Keratinocyte (primary cell): ENCODE measurements at regions not wholly inside any gene's neighbourhood (a gene's known extent, or its start where the extent isn't known, plus 50 kb on each side); places are given as distances from the start of the nearest gene placed in this dataset.

Source experiments
- DNase-seq: peaks from one replicate; pipeline ENCODE4 v3.0.0-alpha.2; 2011; ENCODE audit warnings: low read depth, missing footprints, low spot score
- FAIRE-seq: peaks from 2 replicates; lab custom pipeline; 2011; peaks lifted over from hg19 to GRCh38; lab: Jason Lieb, UNC
- H2AFZ ChIP-seq: 2 replicates; pipeline ENCODE4 v1.6.0; 2012; ENCODE audit warnings: low read length, control low read depth, inconsistent platforms; ENCODE audit not compliant: control insufficient read depth
- H3K27ac ChIP-seq: 2 replicates; pipeline ENCODE4 v1.5.1; 2011; ENCODE audit warnings: low read length; ENCODE audit not compliant: control insufficient read depth, insufficient read depth
- H3K27me3 ChIP-seq: 3 replicates; pipeline ENCODE4 v1.6.0; 2011; ENCODE audit warnings: low read length; ENCODE audit not compliant: control insufficient read depth, insufficient read depth; ENCODE audit errors: extremely low read depth
- H3K36me3 ChIP-seq, 2 experiments: 2 replicates in 1 of 2; 3 replicates in 1 of 2; pipeline ENCODE4 v1.5.1; 2011; ENCODE audit warnings: low read length in 2 of 2, mild to moderate bottlenecking in 1 of 2; ENCODE audit not compliant: control insufficient read depth in 2 of 2, insufficient read depth in 2 of 2; ENCODE audit errors: extremely low read depth in 1 of 2
- H3K4me1 ChIP-seq: 3 replicates; pipeline ENCODE4 v1.5.1; 2011; ENCODE audit warnings: low read length; ENCODE audit not compliant: control insufficient read depth, insufficient read depth; ENCODE audit errors: extremely low read depth
- H3K4me2 ChIP-seq: 3 replicates; pipeline ENCODE4 v1.6.0; 2011; ENCODE audit warnings: low read depth, low read length; ENCODE audit not compliant: control insufficient read depth, insufficient read depth; ENCODE audit errors: extremely low read depth
- H3K4me3 ChIP-seq, 3 experiments: fragments of 200-600 bp in 1 of 3; sonication (generic) in 1 of 3; 2 replicates in 2 of 3; 3 replicates in 1 of 3; pipeline ENCODE4 v1.5.1; 2011 to 2016; ENCODE audit warnings: low read length in 3 of 3, mild to moderate bottlenecking in 3 of 3, control low read depth in 2 of 3, inconsistent platforms in 1 of 3, low read depth in 1 of 3, mixed read lengths in 1 of 3, mixed run types in 1 of 3, moderate library complexity in 1 of 3; ENCODE audit not compliant: control insufficient read depth in 2 of 3, insufficient read depth in 2 of 3; ENCODE audit errors: extremely low read depth in 1 of 3
- H3K79me2 ChIP-seq: 2 replicates; pipeline ENCODE4 v1.6.0; 2012; ENCODE audit warnings: low read length; ENCODE audit not compliant: control insufficient read depth, insufficient read depth
- H3K9ac ChIP-seq: 3 replicates; pipeline ENCODE4 v1.6.0; 2011; ENCODE audit warnings: low read length; ENCODE audit not compliant: control insufficient read depth, insufficient read depth; ENCODE audit errors: extremely low read depth
- H3K9me1 ChIP-seq: 3 replicates; pipeline ENCODE4 v1.6.0; 2011; ENCODE audit warnings: low read length; ENCODE audit not compliant: control insufficient read depth, insufficient read depth; ENCODE audit errors: extremely low read depth
- H3K9me3 ChIP-seq: 2 replicates; pipeline ENCODE4 v1.5.1; 2012; ENCODE audit warnings: low read depth, low read length; ENCODE audit not compliant: control insufficient read depth
- H4K20me1 ChIP-seq: 3 replicates; pipeline ENCODE4 v1.6.0; 2011; ENCODE audit warnings: low read length; ENCODE audit not compliant: control insufficient read depth, insufficient read depth; ENCODE audit errors: extremely low read depth
- CTCF ChIP-seq, 3 experiments: IDR thresholded peaks in 1 of 3; conservative IDR thresholded peaks in 1 of 3; optimal IDR thresholded peaks in 1 of 3; 2 replicates in 2 of 3; 3 replicates in 1 of 3; pipeline versions ENCODE3 to v1.5.1; 2011; ENCODE audit warnings: low read length in 3 of 3, mild to moderate bottlenecking in 3 of 3, moderate library complexity in 2 of 3, control low read depth in 1 of 3, inconsistent platforms in 1 of 3; ENCODE audit not compliant: insufficient read depth in 2 of 3; ENCODE audit errors: extremely low read depth in 1 of 3
- EZH2 ChIP-seq: IDR thresholded peaks from one replicate; pipeline ENCODE4 v1.6.1; 2012; ENCODE audit warnings: inconsistent platforms, mild to moderate bottlenecking, low read length, moderate library complexity
- dilution Hi-C: fragments of 300-500 bp; cut with MboI; formaldehyde crosslinking; loops from one replicate; pipeline ENCODE4 v1.7.0; 2020; ENCODE audit warnings: low sequenced_read_pairs; ENCODE audit not compliant: extremely low pct_ligation_motif_present

DNA sequence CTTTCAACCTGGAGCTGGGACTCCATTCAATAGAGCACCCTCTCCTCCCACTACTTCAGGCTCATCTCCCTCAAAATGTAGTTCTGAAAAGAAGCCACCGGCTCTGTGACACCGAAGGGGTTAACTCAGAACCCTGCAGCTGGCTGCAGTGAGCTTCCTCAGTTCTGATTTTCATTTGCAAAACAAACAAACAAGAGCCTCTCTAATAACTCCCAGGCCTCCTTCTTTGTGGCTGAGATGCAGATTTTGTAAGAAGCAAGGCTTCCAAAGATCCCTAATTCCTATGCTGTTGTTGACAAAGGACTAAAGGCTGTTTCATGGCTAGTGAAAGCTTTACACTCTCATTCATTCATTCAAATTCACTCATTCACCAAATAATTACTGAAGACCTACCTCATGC lies 333.4 kb upstream of the TBX3 start:
- Histone ChIP-seq H3K9me1 (no peaks in the 10 kb centered on the region), H2AFZ (no peak overlapping the region), H3K27me3 (no peaks in the 10 kb centered on the region), H3K4me1 (no peaks in the 10 kb centered on the region), H3K79me2 (no peaks in the 10 kb centered on the region), H3K9me3 (no peaks in the 10 kb centered on the region), H3K27ac (no peak overlapping the region), H3K4me3 (no peak overlapping the region), H4K20me1 (no peaks in the 10 kb centered on the region), H3K36me3 (no peaks in the 10 kb centered on the region), H3K4me2 (no peak overlapping the region), H3K9ac (no peak overlapping the region)
- FAIRE-seq (no peak), DNase-seq (no peak)
- TF ChIP-seq EZH2: no peak
- TF ChIP-seq CTCF (optimal IDR thresholded peaks at IDR 0.05 in 1 of 3, IDR thresholded peaks at IDR 0.05 in 1 of 3, conservative IDR thresholded peaks at IDR 0.05 in 1 of 3; ENCODE audit: extremely low read depth in 1 of 3, insufficient read depth in 2 of 3, low read length in 3 of 3): no peak
- dilution Hi-C loops: no loop called here

GRCh38 chr12:115013236-115013981 lies 329.4 kb upstream of the TBX3 start:
- no peaks in the 10 kb centered on the region for H3K36me3 ChIP-seq
- no peaks in the 10 kb centered on the region for H3K9me3 ChIP-seq
- no peaks in the 10 kb centered on the region for H4K20me1 ChIP-seq
- no peak overlapping the region for H3K4me2 ChIP-seq
- no peaks in the 10 kb centered on the region for H3K4me1 ChIP-seq
- no peaks in the 10 kb centered on the region for H3K9me1 ChIP-seq
- H2AFZ ChIP-seq: no peak overlapping the region
- H3K79me2 ChIP-seq: no peaks in the 10 kb centered on the region
- H3K4me3 ChIP-seq: no peak overlapping the region
- H3K27me3 ChIP-seq: peaks cover 3% of the 10 kb centered on the region
- TF ChIP-seq EZH2: no peak
- TF ChIP-seq CTCF (optimal IDR thresholded peaks at IDR 0.05 in 1 of 3, IDR thresholded peaks at IDR 0.05 in 1 of 3, conservative IDR thresholded peaks at IDR 0.05 in 1 of 3; ENCODE audit: extremely low read depth in 1 of 3, insufficient read depth in 2 of 3, low read length in 3 of 3): no peak
- FAIRE-seq (no peak), DNase-seq (no peak)
- no peak overlapping the region for H3K9ac ChIP-seq
- H3K27ac ChIP-seq: no peak overlapping the region
- dilution Hi-C loops: no loop called here
